ENCODE measurements at regions not wholly inside any gene's neighbourhood (a gene's known extent, or its start where the extent isn't known, plus 50 kb on each side); places are given as distances from the start of the nearest gene placed in this dataset.

DNA sequence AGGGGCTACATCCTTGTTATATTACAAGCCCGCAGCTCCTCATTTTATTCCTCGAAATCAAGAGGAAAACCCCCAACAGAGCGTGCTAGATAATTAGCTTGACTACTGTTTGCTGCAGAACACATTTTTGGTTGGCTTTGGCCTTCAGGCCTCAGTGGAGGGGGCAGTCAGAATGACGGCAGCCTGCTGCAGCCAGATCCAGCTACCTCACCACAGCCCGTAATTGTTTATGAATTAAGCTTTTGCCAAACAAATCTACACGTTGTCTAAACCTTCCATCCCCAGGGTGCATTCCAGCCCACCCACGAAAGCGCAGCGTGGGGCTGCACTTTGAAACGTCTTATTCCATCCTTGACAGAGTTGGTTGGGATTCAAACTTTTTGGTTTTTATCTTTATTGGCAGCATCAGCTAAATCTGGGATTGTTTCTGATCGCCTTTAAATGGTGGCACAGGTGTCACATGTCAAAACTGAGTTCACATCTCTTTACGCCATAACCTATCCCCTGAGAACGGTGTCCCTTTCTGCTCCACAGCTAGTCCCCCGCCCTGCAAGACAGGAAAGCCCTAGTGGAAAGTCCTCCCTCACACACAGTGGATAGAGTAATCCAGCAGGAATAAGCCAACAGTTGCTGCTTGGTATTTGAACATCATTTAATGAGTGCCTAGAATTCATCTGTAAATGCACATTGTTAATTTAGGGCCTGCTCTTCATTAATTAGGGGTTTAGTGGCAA, 195.5 kb downstream of the LMO4 start:
- H3K36me3 Mint-ChIP-seq (ENCODE audit: insufficient read depth, unreplicated experiment), result no peaks in the 10 kb centered on the region
- no TSS peak for BruUV-seq (replicated peaks)
- TF ChIP-seq, protein P1, sequence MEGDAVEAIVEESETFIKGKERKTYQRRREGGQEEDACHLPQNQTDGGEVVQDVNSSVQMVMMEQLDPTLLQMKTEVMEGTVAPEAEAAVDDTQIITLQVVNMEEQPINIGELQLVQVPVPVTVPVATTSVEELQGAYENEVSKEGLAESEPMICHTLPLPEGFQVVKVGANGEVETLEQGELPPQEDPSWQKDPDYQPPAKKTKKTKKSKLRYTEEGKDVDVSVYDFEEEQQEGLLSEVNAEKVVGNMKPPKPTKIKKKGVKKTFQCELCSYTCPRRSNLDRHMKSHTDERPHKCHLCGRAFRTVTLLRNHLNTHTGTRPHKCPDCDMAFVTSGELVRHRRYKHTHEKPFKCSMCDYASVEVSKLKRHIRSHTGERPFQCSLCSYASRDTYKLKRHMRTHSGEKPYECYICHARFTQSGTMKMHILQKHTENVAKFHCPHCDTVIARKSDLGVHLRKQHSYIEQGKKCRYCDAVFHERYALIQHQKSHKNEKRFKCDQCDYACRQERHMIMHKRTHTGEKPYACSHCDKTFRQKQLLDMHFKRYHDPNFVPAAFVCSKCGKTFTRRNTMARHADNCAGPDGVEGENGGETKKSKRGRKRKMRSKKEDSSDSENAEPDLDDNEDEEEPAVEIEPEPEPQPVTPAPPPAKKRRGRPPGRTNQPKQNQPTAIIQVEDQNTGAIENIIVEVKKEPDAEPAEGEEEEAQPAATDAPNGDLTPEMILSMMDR (IDR thresholded peaks at IDR 0.05; ENCODE audit: unreplicated experiment), result no peak
- DNase-seq (ENCODE audit: unreplicated experiment), result no peak
- POLR2A ChIA-PET, result interaction anchor here (0.6 kb wide), 1 partner anchor 370 kb away, joined by 4 read pairs; no protein-coding TSS in a partner anchor
- intact Hi-C loops (cut with micrococcal nuclease), result no loop called here
- CTCF ChIA-PET, result interaction anchor here (0.7 kb wide), 1 partner anchor 16 kb away, joined by 3 read pairs; no protein-coding TSS in a partner anchor
- no peaks in the 10 kb centered on the region for H3K27me3 Mint-ChIP-seq (ENCODE audit: insufficient read depth, unreplicated experiment)
- no peak overlapping the region for H3K27ac Mint-ChIP-seq (ENCODE audit: low read depth, unreplicated experiment)
- no peak overlapping the region for H3K4me3 Mint-ChIP-seq (ENCODE audit: unreplicated experiment)
- no peaks in the 10 kb centered on the region for H3K4me1 Mint-ChIP-seq (ENCODE audit: insufficient read depth, unreplicated experiment)
- H3K9me3 Mint-ChIP-seq (ENCODE audit: unreplicated experiment), result no peaks in the 10 kb centered on the region

DNA sequence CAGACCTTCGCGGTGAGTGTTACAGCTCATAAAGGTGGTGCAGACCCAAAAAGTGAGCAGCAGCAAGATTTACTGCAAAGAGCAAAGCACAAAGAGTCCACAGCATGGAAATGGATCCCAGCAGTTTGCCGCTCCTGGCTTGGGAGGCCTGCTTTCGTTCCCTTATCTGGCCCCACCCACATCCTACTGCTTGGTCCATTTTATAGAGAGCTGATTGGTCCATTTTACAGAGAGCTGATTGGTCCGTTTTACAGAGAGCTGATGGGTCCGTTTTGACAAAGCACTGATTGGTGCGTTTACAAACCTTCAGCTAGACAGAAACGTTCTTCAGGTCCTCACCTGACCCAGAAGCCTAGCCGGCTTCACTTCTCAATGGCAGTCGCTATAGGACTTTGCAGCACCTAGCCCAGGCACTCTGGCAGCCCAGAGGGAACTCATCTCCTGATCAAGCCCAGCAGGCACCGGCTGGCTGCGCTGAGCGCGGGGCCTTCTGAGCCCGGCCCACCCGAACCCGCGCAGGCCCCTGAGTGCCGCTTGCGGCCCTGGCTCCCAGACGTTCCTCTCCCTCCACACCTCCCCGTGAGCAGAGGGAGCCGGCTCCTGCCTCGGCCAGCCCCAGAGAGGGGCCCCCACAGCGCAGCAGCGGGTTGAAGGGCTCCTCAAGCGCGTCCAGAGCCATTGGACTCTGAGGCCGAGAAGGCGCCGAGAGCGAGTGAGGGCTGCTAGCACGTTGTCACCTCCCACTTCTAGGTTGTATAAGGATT, 200.3 kb downstream of the LMO4 start:
- H3K36me3 Mint-ChIP-seq (ENCODE audit: insufficient read depth, unreplicated experiment), result no peaks in the 10 kb centered on the region
- DNase-seq (ENCODE audit: unreplicated experiment), result no peak
- H3K4me3 Mint-ChIP-seq (ENCODE audit: unreplicated experiment), result no peak overlapping the region
- CTCF ChIA-PET, result interaction anchor here (0.6 kb wide), 1 partner anchor 46 kb away, joined by 3 read pairs; no protein-coding TSS in a partner anchor
- POLR2A ChIA-PET, result no interaction called here
- no peak overlapping the region for H3K27ac Mint-ChIP-seq (ENCODE audit: low read depth, unreplicated experiment)
- intact Hi-C loops (cut with micrococcal nuclease), result no loop called here
- H3K27me3 Mint-ChIP-seq (ENCODE audit: insufficient read depth, unreplicated experiment), result no peaks in the 10 kb centered on the region
- no TSS peak for BruUV-seq (replicated peaks)
- no peaks in the 10 kb centered on the region for H3K4me1 Mint-ChIP-seq (ENCODE audit: insufficient read depth, unreplicated experiment)
- no peaks in the 10 kb centered on the region for H3K9me3 Mint-ChIP-seq (ENCODE audit: unreplicated experiment)
- TF ChIP-seq, protein P1 (IDR thresholded peaks at IDR 0.05; ENCODE audit: unreplicated experiment), result no peak

DNA sequence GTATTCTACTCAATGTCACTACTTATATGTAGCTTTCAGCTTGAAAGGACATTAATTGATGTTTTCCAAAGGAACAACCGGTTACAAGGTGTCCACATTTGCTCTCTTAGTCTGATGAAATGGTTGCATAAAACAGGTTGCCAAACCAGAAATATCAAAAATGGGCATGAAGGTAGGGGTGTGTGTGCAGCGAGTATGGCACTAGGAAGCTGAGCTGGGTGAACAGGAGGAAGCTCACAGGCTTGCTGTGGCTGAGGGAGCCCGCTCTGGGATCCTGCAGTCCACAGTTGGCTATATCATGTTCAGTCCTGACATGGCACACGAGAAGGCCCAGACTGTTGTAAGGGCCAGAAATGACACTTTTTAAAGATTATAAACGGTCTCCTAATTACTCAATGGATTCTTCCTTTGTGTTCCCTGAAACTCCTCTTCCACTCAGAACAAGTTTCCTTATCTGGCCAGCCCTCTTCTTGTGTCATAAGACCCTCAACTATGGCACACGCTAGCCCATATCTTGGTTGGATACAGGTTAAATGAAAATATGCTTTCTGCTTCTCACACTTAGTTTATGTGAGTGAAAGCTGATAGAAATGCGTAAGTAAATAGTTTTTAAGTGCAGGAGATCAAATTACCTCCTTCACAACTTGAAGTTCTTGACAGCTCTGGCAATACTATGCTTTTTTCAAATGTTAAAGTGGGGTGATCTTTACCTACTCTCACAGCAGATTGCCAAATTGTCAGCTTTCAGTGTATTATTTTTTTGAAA, 201.5 kb downstream of the LMO4 start:
- H3K27me3 Mint-ChIP-seq (ENCODE audit: insufficient read depth, unreplicated experiment), result no peaks in the 10 kb centered on the region
- ChIA-PET CTCF (interaction anchor here (0.7 kb wide), 1 partner anchor 204 kb away, joined by 3 read pairs; no protein-coding TSS in a partner anchor), POLR2A (interaction anchor here (0.6 kb wide), 1 partner anchor 537 kb away, joined by 3 read pairs; no protein-coding TSS in a partner anchor)
- H3K27ac Mint-ChIP-seq (ENCODE audit: low read depth, unreplicated experiment), result no peak overlapping the region
- DNase-seq (ENCODE audit: unreplicated experiment), result no peak
- H3K9me3 Mint-ChIP-seq (ENCODE audit: unreplicated experiment), result no peaks in the 10 kb centered on the region
- H3K4me1 Mint-ChIP-seq (ENCODE audit: insufficient read depth, unreplicated experiment), result no peaks in the 10 kb centered on the region
- TF ChIP-seq, protein P1 (IDR thresholded peaks at IDR 0.05; ENCODE audit: unreplicated experiment), result no peak
- H3K36me3 Mint-ChIP-seq (ENCODE audit: insufficient read depth, unreplicated experiment), result no peaks in the 10 kb centered on the region
- BruUV-seq (replicated peaks), result no TSS peak
- no peak overlapping the region for H3K4me3 Mint-ChIP-seq (ENCODE audit: unreplicated experiment)
- intact Hi-C loops (cut with micrococcal nuclease), result no loop called here

DNA sequence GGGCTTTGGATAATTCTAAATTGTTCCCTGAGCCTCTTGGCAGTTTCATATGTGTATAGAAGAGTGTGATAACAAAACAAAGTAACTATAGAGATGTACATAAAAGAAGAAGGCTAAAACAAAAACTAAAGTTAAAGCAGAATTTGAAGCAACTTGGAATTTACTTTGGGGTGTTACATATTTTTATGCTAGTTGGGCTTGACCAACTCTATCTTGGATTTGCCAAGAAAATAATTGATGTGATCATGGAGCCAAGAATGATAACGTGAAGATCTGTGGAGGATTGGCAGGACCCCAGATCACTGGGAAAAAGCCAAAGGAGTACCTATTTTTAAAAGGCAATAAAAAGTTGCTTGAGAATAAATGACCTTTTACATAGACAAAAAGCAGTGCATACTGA, 206.9 kb downstream of the LMO4 start:
- POLR2A ChIA-PET, result no interaction called here
- CTCF ChIA-PET, result interaction anchor here (0.7 kb wide), 1 partner anchor 10 kb away, joined by 3 read pairs; no protein-coding TSS in a partner anchor
- DNase-seq (ENCODE audit: unreplicated experiment), result no peak
- H3K27ac Mint-ChIP-seq (ENCODE audit: low read depth, unreplicated experiment), result no peak overlapping the region
- H3K27me3 Mint-ChIP-seq (ENCODE audit: insufficient read depth, unreplicated experiment), result no peaks in the 10 kb centered on the region
- TF ChIP-seq, protein P1 (IDR thresholded peaks at IDR 0.05; ENCODE audit: unreplicated experiment), result no peak
- no peaks in the 10 kb centered on the region for H3K36me3 Mint-ChIP-seq (ENCODE audit: insufficient read depth, unreplicated experiment)
- H3K4me3 Mint-ChIP-seq (ENCODE audit: unreplicated experiment), result no peak overlapping the region
- no TSS peak for BruUV-seq (replicated peaks)
- H3K9me3 Mint-ChIP-seq (ENCODE audit: unreplicated experiment), result no peaks in the 10 kb centered on the region
- no peaks in the 10 kb centered on the region for H3K4me1 Mint-ChIP-seq (ENCODE audit: insufficient read depth, unreplicated experiment)
- intact Hi-C loops (cut with micrococcal nuclease), result no loop called here

Data from MCF 10A (cell line).